AG10803 (cell line): ENCODE measurements at regions not wholly inside any gene's neighbourhood (a gene's known extent, or its start where the extent isn't known, plus 50 kb on each side); places are given as distances from the start of the nearest gene placed in this dataset.
A peak's percentile ranks its signal among the peaks of the same experiment; 100 is the strongest.

ENCODE experiments used
- DNase-seq: peaks from one replicate; pipeline ENCODE4 v3.0.0; 2010; ENCODE audit warnings: low read depth
- H3K4me3 ChIP-seq: 2 replicates; pipeline ENCODE4 v1.5.1; 2011; ENCODE audit warnings: mild to moderate bottlenecking, low read length, control low read depth
- CTCF ChIP-seq: conservative IDR thresholded peaks from 2 replicates; pipeline ENCODE4 v1.5.1; 2011; ENCODE audit warnings: mild to moderate bottlenecking, low read length, control low read depth, inconsistent platforms

- no peak for DNase-seq
- TF ChIP-seq CTCF = no peak
- no peak overlapping the region for H3K4me3 ChIP-seq
Measured at GRCh38 chr11:19557185-19557584, 155.5 kb upstream of the NAV2 start.

- DNase-seq = no peak
- no peak overlapping the region for H3K4me3 ChIP-seq
- no peak for TF ChIP-seq CTCF
Measured at GRCh38 chr11:19555266-19555665, 157.4 kb upstream of the NAV2 start.

GRCh38 chr11:19553683-19554333, 158.8 kb upstream of the NAV2 start:
- peak; percentile 62 for DNase-seq
- peak; percentile 93 for TF ChIP-seq CTCF
- no peak overlapping the region for H3K4me3 ChIP-seq

GRCh38 chr11:19552656-19553260, 159.9 kb upstream of the NAV2 start:
- no peak overlapping the region for H3K4me3 ChIP-seq
- no peak for TF ChIP-seq CTCF
- no peak for DNase-seq

GRCh38 chr11:19552161-19552560, 160.5 kb upstream of the NAV2 start:
- no peak for DNase-seq

GRCh38 chr11:19551457-19551856, 161.2 kb upstream of the NAV2 start:
- no peak for TF ChIP-seq CTCF
- no peak for DNase-seq
- H3K4me3 ChIP-seq = no peak overlapping the region

More at GRCh38 chr11:19552161-19552560, 160.5 kb upstream of the NAV2 start:
- no peak for TF ChIP-seq CTCF
- H3K4me3 ChIP-seq = no peak overlapping the region

- no peak for TF ChIP-seq CTCF
- no peak for DNase-seq
- no peak overlapping the region for H3K4me3 ChIP-seq
Measured at GRCh38 chr11:19547044-19547443, 165.6 kb upstream of the NAV2 start.
